ENCODE measurements at regions not wholly inside any gene's neighbourhood (a gene's known extent, or its start where the extent isn't known, plus 50 kb on each side); places are given as distances from the start of the nearest gene placed in this dataset.

- Histone ChIP-seq H3K27me3 (no peaks in the 10 kb centered on the region), H3K9me3 (no peaks in the 10 kb centered on the region), H3K4me1 (no peaks in the 10 kb centered on the region), H3K4me3 (no peak overlapping the region), H3K36me3 (no peaks in the 10 kb centered on the region), H3K27ac (replicated peaks in 1 of 4) (no peak overlapping the region)
- no peak for DNase-seq (ENCODE audit: extremely low spot score)
- no peak for TF ChIP-seq EP300 (IDR thresholded peaks at IDR 0.05)
- TF ChIP-seq POLR2AphosphoS5 (IDR thresholded peaks at IDR 0.05) = no peak
- TF ChIP-seq CTCF (IDR thresholded peaks at IDR 0.05) = no peak
- no peak for TF ChIP-seq POLR2A (IDR thresholded peaks at IDR 0.05; ENCODE audit: low read depth)
- intact Hi-C loops (cut with DNase I) = no loop called here
- WGBS = 80% methylated on average over 2 of the region's 2 CpGs
Observed at GRCh38 chr4:45876235-45876890, 247.5 kb downstream of the GABRG1 start.

GRCh38 chr4:45869184-45869583, 254.7 kb downstream of the GABRG1 start:
- H3K9me3 ChIP-seq = no peaks in the 10 kb centered on the region
- no peak overlapping the region for H3K4me3 ChIP-seq
- TF ChIP-seq EP300 (IDR thresholded peaks at IDR 0.05) = no peak
- no peak for TF ChIP-seq POLR2A (IDR thresholded peaks at IDR 0.05; ENCODE audit: low read depth)
- TF ChIP-seq CTCF (IDR thresholded peaks at IDR 0.05) = no peak
- no peak for TF ChIP-seq POLR2AphosphoS5 (IDR thresholded peaks at IDR 0.05)
- 66% methylated on average over 3 of the region's 3 CpGs for WGBS
- H3K4me1 ChIP-seq = no peaks in the 10 kb centered on the region
- no peaks in the 10 kb centered on the region for H3K27me3 ChIP-seq
- intact Hi-C loops (cut with DNase I) = no loop called here
- no peaks in the 10 kb centered on the region for H3K36me3 ChIP-seq
- no peak overlapping the region for H3K27ac ChIP-seq (replicated peaks in 1 of 4)
- DNase-seq (ENCODE audit: extremely low spot score) = no peak

- no peak for TF ChIP-seq CTCF (IDR thresholded peaks at IDR 0.05)
- no peak for TF ChIP-seq POLR2AphosphoS5 (IDR thresholded peaks at IDR 0.05)
- TF ChIP-seq EP300 (IDR thresholded peaks at IDR 0.05) = no peak
- no peak for TF ChIP-seq POLR2A (IDR thresholded peaks at IDR 0.05; ENCODE audit: low read depth)
- 70% methylated on average over 2 of the region's 2 CpGs for WGBS
- no peak overlapping the region for H3K27ac ChIP-seq (replicated peaks in 1 of 4)
- intact Hi-C loops (cut with DNase I) = no loop called here
- no peak overlapping the region for H3K4me3 ChIP-seq
- no peak for DNase-seq (ENCODE audit: extremely low spot score)
- no peaks in the 10 kb centered on the region for H3K27me3 ChIP-seq
- H3K4me1 ChIP-seq = no peaks in the 10 kb centered on the region
- no peaks in the 10 kb centered on the region for H3K36me3 ChIP-seq
- H3K9me3 ChIP-seq = no peaks in the 10 kb centered on the region
Observed at GRCh38 chr4:45865781-45866180, 258.1 kb downstream of the GABRG1 start.

- H3K9me3 ChIP-seq = peaks cover 0 to 14% (median 4%) of the 10 kb centered on the region in 4 donors
- H3K27me3 ChIP-seq = no peaks in the 10 kb centered on the region
- intact Hi-C loops (cut with DNase I) = no loop called here
- no peaks in the 10 kb centered on the region for H3K4me1 ChIP-seq
- TF ChIP-seq CTCF (IDR thresholded peaks at IDR 0.05) (no peak), POLR2AphosphoS5 (IDR thresholded peaks at IDR 0.05) (no peak), POLR2A (IDR thresholded peaks at IDR 0.05; ENCODE audit: low read depth) (no peak), EP300 (IDR thresholded peaks at IDR 0.05) (no peak)
- no peak overlapping the region for H3K4me3 ChIP-seq
- no peak for DNase-seq (ENCODE audit: extremely low spot score)
- H3K36me3 ChIP-seq = no peaks in the 10 kb centered on the region
- whole genome bisulfite sequencing = 89% methylated on average over 2 of the region's 2 CpGs
- no peak overlapping the region for H3K27ac ChIP-seq (replicated peaks in 1 of 4)
Observed at GRCh38 chr4:45855857-45856256, 268.0 kb downstream of the GABRG1 start.

- Histone ChIP-seq H3K27ac (replicated peaks in 1 of 4) (no peak overlapping the region), H3K4me1 (no peaks in the 10 kb centered on the region), H3K4me3 (no peak overlapping the region), H3K27me3 (no peaks in the 10 kb centered on the region), H3K36me3 (no peaks in the 10 kb centered on the region), H3K9me3 (peaks cover 0 to under 1% (median 0%) of the 10 kb centered on the region in 4 donors)
- 83% methylated on average over 1 of the region's 1 CpG for WGBS
- no peak for DNase-seq (ENCODE audit: extremely low spot score)
- intact Hi-C loops (cut with DNase I) = no loop called here
- no peak for TF ChIP-seq EP300 (IDR thresholded peaks at IDR 0.05)
- TF ChIP-seq POLR2A (IDR thresholded peaks at IDR 0.05; ENCODE audit: low read depth) = no peak
- TF ChIP-seq CTCF (IDR thresholded peaks at IDR 0.05) = no peak
- TF ChIP-seq POLR2AphosphoS5 (IDR thresholded peaks at IDR 0.05) = no peak
Observed at GRCh38 chr4:45846016-45846415, 277.8 kb downstream of the GABRG1 start.
